B cell (primary cell): ENCODE measurements at regions not wholly inside any gene's neighbourhood (a gene's known extent, or its start where the extent isn't known, plus 50 kb on each side); places are given as distances from the start of the nearest gene placed in this dataset.

ENCODE experiments used
- ATAC-seq: fragments of 200-7000 bp; cut with Tn5 transposase; one replicate; pipeline ENCODE4 v1.10.0; 2021; ENCODE audit warnings: low read depth, mild to moderate bottlenecking, moderate number of reproducible peaks, moderate library complexity
- CTCF ChIA-PET: fragments of 350-600 bp; sonication (Branson Sonifier 250); formaldehyde crosslinking; loops from one replicate; lab custom pipeline; 2021; ENCODE audit warnings: antibody characterized with exemption, inconsistent platforms; lab: Charles Lee
- POLR2A ChIA-PET: fragments of 350-600 bp; sonication (Branson Sonifier 250); formaldehyde crosslinking; loops from one replicate; lab custom pipeline; 2021; ENCODE audit warnings: antibody characterized with exemption; lab: Charles Lee
- DNase-seq: peaks from one replicate; pipeline ENCODE4 v3.0.0; 2013
- H2AFZ ChIP-seq: 2 replicates; pipeline ENCODE4 v1.6.1; 2012; ENCODE audit warnings: mild to moderate bottlenecking, low read depth, low read length; ENCODE audit not compliant: insufficient read depth, poor library complexity, severe bottlenecking
- H3K27ac ChIP-seq, 2 donors: 1 replicate in 1 of 2; 2 replicates in 1 of 2; pipeline ENCODE4 v1.5.1; 2012 to 2013; ENCODE audit warnings: low read length in 2 of 2, mild to moderate bottlenecking in 2 of 2, moderate library complexity in 1 of 2
- H3K27me3 ChIP-seq, 4 experiments: fragments of 200-600 bp in 1 of 4; sonication (generic) in 1 of 4; replicated peaks in 1 of 4; 1 replicate in 2 of 4; 2 replicates in 2 of 4; pipeline versions ENCODE4 v1.6.1 to v1.7.0; 2013 to 2016; ENCODE audit warnings: low read length in 3 of 4, mild to moderate bottlenecking in 2 of 4, mixed read lengths in 1 of 4, moderate library complexity in 1 of 4; ENCODE audit not compliant: insufficient read depth in 4 of 4, control insufficient read depth in 3 of 4; ENCODE audit errors: control extremely low read depth in 1 of 4
- H3K36me3 ChIP-seq, 2 experiments: replicated peaks in 1 of 2; 1 replicate in 1 of 2; 2 replicates in 1 of 2; pipeline versions ENCODE4 v1.6.1 to v1.7.1; 2013; ENCODE audit warnings: low read length in 1 of 2; ENCODE audit not compliant: insufficient read depth in 2 of 2, control insufficient read depth in 1 of 2; ENCODE audit errors: control extremely low read depth in 1 of 2, extremely low read depth in 1 of 2
- H3K4me1 ChIP-seq, 2 donors: fragments of 200-600 bp in 1 of 2; sonication (generic) in 1 of 2; 1 replicate in 1 of 2; 2 replicates in 1 of 2; pipeline versions ENCODE4 v1.5.1 to v1.6.1; 2013 to 2017; ENCODE audit warnings: low read length in 2 of 2; ENCODE audit not compliant: control insufficient read depth in 2 of 2, insufficient read depth in 2 of 2
- H3K4me2 ChIP-seq: replicated peaks from 2 replicates; pipeline ENCODE3; 2012; ENCODE audit warnings: mild to moderate bottlenecking, low read depth, low read length; ENCODE audit not compliant: poor library complexity, severe bottlenecking
- H3K4me3 ChIP-seq, 5 experiments: fragments of 200-600 bp in 1 of 5; sonication (generic) in 1 of 5; 1 replicate in 3 of 5; 2 replicates in 2 of 5; pipeline versions ENCODE4 v1.5.1 to v1.7.0; 2011 to 2016; ENCODE audit warnings: low read length in 4 of 5, mild to moderate bottlenecking in 4 of 5, low read depth in 2 of 5, control low read depth in 1 of 5, moderate library complexity in 1 of 5; ENCODE audit not compliant: insufficient read depth in 1 of 5; ENCODE audit errors: control extremely low read depth in 1 of 5, extremely low read depth in 1 of 5
- H3K79me2 ChIP-seq: fragments of 200-600 bp; sonication (generic); one replicate; pipeline ENCODE4 v1.6.0; 2016; ENCODE audit warnings: low read length; ENCODE audit not compliant: control insufficient read depth, insufficient read depth
- H3K9ac ChIP-seq: fragments of 200-600 bp; sonication (generic); 2 replicates; pipeline ENCODE4 v1.6.1; 2017; ENCODE audit warnings: mild to moderate bottlenecking, low read length, moderate library complexity
- H3K9me3 ChIP-seq, 3 donors: one replicate each; pipeline versions ENCODE4 v1.6.1 to v1.7.1; 2013; ENCODE audit warnings: low read length in 2 of 3; ENCODE audit not compliant: control insufficient read depth in 2 of 3, insufficient read depth in 1 of 3; ENCODE audit errors: control extremely low read depth in 1 of 3
- H4K20me1 ChIP-seq: 2 replicates; pipeline ENCODE4 v1.6.0; 2012; ENCODE audit warnings: mild to moderate bottlenecking, low read length; ENCODE audit not compliant: insufficient read depth, control insufficient read depth, poor library complexity, severe bottlenecking
- H3K27ac Mint-ChIP-seq: one replicate; pipeline ENCODE4 v1.8.0; 2021; ENCODE audit warnings: mixed read lengths
- H3K27me3 Mint-ChIP-seq: one replicate; pipeline ENCODE4 v1.8.0; 2021; ENCODE audit warnings: mixed read lengths
- H3K4me1 Mint-ChIP-seq: one replicate; pipeline ENCODE4 v1.8.0; 2021; ENCODE audit warnings: mixed read lengths
- H3K4me3 Mint-ChIP-seq: one replicate; pipeline ENCODE4 v1.8.0; 2021; ENCODE audit warnings: mixed read lengths
- H3K9me3 Mint-ChIP-seq: one replicate; pipeline ENCODE4 v1.8.0; 2022; ENCODE audit warnings: mixed read lengths; ENCODE audit not compliant: insufficient read depth
- CTCF ChIP-seq: fragments of 200-600 bp; IDR thresholded peaks from one replicate; pipeline ENCODE4 v1.8.0; 2022; ENCODE audit warnings: antibody characterized with exemption, mild to moderate bottlenecking
- EZH2 ChIP-seq: IDR thresholded peaks from 2 replicates; pipeline ENCODE4 v1.6.1; 2012; ENCODE audit warnings: borderline replicate concordance, low read depth, mild to moderate bottlenecking, moderate library complexity, low read length; ENCODE audit not compliant: insufficient read depth, poor library complexity, severe bottlenecking
- WGBS: methylation state at CpG from one replicate; pipeline ENCODE4 v1.1.5; 2013; ENCODE audit warnings: missing lambda C conversion rate; ENCODE audit not compliant: insufficient coverage; 5-methylcytosine and 5-hydroxymethylcytosine counted together
- intact Hi-C: fragments of 100-400 bp; cut with micrococcal nuclease; formaldehyde crosslinking; loops from one replicate; pipeline ENCODE4 v1.10.0; 2022

DNA sequence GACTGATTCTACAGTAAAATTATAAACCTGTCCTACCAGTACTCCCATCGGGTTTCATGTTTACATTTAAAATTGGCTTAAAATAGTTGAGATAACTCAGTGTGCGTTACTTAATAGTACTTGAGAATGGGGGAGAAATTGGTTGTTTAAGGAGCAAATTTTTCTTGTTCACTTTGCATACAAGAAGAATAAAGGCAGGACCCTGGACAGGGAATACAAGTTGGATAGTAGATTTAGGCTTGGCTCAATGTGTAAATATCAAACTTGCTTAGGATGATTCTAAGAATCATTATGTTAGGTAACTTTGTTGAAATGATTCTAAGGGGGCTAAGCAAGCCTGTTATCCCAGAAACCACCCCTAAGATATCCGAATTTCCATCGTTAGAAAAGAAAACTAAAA, 448.4 kb upstream of the TLE4 start:
- no peak for ATAC-seq
- H3K4me3 Mint-ChIP-seq, result no peak overlapping the region
- Histone ChIP-seq H2AFZ (no peak overlapping the region), H3K4me3 (no peak overlapping the region), H3K9me3 (no peaks in the 10 kb centered on the region), H3K36me3 (no peaks in the 10 kb centered on the region), H3K79me2 (no peaks in the 10 kb centered on the region), H3K27me3 (no peaks in the 10 kb centered on the region), H3K4me2 (no peak overlapping the region), H4K20me1 (no peaks in the 10 kb centered on the region), H3K27ac (no peak overlapping the region), H3K4me1 (no peaks in the 10 kb centered on the region), H3K9ac (no peak overlapping the region)
- no peaks in the 10 kb centered on the region for H3K4me1 Mint-ChIP-seq
- no peaks in the 10 kb centered on the region for H3K9me3 Mint-ChIP-seq
- TF ChIP-seq EZH2 (no peak), CTCF (no peak)
- CTCF ChIA-PET, result no interaction called here
- DNase-seq, result no peak
- POLR2A ChIA-PET, result no interaction called here
- H3K27me3 Mint-ChIP-seq, result no peaks in the 10 kb centered on the region
- intact Hi-C loops, result no loop called here
- 90% methylated on average over 3 of the region's 4 CpGs for WGBS
- H3K27ac Mint-ChIP-seq, result no peak overlapping the region

GRCh38 chr9:79127661-79128060, 444.1 kb upstream of the TLE4 start:
- Histone ChIP-seq H3K36me3 (no peaks in the 10 kb centered on the region), H3K27ac (no peak overlapping the region), H3K4me2 (no peak overlapping the region), H3K9me3 (no peaks in the 10 kb centered on the region), H3K4me3 (no peak overlapping the region), H3K27me3 (no peaks in the 10 kb centered on the region), H3K79me2 (no peaks in the 10 kb centered on the region), H4K20me1 (no peaks in the 10 kb centered on the region), H3K9ac (no peak overlapping the region), H2AFZ (no peak overlapping the region), H3K4me1 (no peaks in the 10 kb centered on the region)
- Mint-ChIP-seq H3K4me1 (peaks cover 2% of the 10 kb centered on the region), H3K9me3 (no peaks in the 10 kb centered on the region), H3K27me3 (no peaks in the 10 kb centered on the region), H3K4me3 (no peak overlapping the region), H3K27ac (no peak overlapping the region)
- POLR2A ChIA-PET, result no interaction called here
- 75% methylated on average over 3 of the region's 4 CpGs for WGBS
- CTCF ChIA-PET, result no interaction called here
- no peak for TF ChIP-seq EZH2
- TF ChIP-seq CTCF, result no peak
- intact Hi-C loops, result no loop called here
- DNase-seq (no peak), ATAC-seq (no peak)
